IMR-90 (cell line): ENCODE measurements at regions not wholly inside any gene's neighbourhood (a gene's known extent, or its start where the extent isn't known, plus 50 kb on each side); places are given as distances from the start of the nearest gene placed in this dataset.

Source experiments
- BHLHE40 ChIP-seq: fragments of 150-350 bp; IDR thresholded peaks from 2 replicates; pipeline ENCODE4 v1.6.1; 2016; ENCODE audit warnings: mild to moderate bottlenecking, low read depth, low read length
- CTCF ChIP-seq: conservative IDR thresholded peaks from 2 replicates; pipeline ENCODE4 v1.5.1; 2012; ENCODE audit warnings: mild to moderate bottlenecking, low read depth, low read length, improper control_type of control experiment
- MAFK ChIP-seq: IDR thresholded peaks from 2 replicates; pipeline ENCODE4 v1.6.1; 2012; ENCODE audit warnings: low read depth, low read length, improper control_type of control experiment
- POLR2A ChIP-seq: IDR thresholded peaks from 2 replicates; pipeline ENCODE4 v1.6.1; 2012; ENCODE audit warnings: mild to moderate bottlenecking, low read depth, low read length
- RAD21 ChIP-seq: IDR thresholded peaks from 2 replicates; pipeline ENCODE4 v1.6.1; 2012; ENCODE audit warnings: low read length, improper control_type of control experiment
- RCOR1 ChIP-seq: IDR thresholded peaks from 2 replicates; pipeline ENCODE4 v1.6.1; 2012; ENCODE audit warnings: mild to moderate bottlenecking, low read length, improper control_type of control experiment; ENCODE audit not compliant: insufficient replicate concordance
- RFX5 ChIP-seq: IDR thresholded peaks from 2 replicates; pipeline ENCODE4 v1.8.0; 2012; ENCODE audit warnings: low read depth, mild to moderate bottlenecking, low read length, moderate library complexity
- SMC3 ChIP-seq: fragments of 150-350 bp; IDR thresholded peaks from 2 replicates; pipeline ENCODE4 v1.6.1; 2016; ENCODE audit warnings: low read depth, mild to moderate bottlenecking, antibody characterized with exemption, low read length, moderate library complexity
- TF ChIP-seq, protein P1 (sequence below): fragments of 150-350 bp; IDR thresholded peaks from 2 replicates; pipeline ENCODE4 v1.6.1; 2016; ENCODE audit warnings: low read depth, mild to moderate bottlenecking, low read length, moderate library complexity, borderline replicate concordance
- TF ChIP-seq, protein P2 (sequence below): fragments of 150-350 bp; IDR thresholded peaks from 2 replicates; pipeline ENCODE4 v1.6.1; 2017; ENCODE audit warnings: mild to moderate bottlenecking, antibody characterized with exemption, low read length, low read depth

DNA sequence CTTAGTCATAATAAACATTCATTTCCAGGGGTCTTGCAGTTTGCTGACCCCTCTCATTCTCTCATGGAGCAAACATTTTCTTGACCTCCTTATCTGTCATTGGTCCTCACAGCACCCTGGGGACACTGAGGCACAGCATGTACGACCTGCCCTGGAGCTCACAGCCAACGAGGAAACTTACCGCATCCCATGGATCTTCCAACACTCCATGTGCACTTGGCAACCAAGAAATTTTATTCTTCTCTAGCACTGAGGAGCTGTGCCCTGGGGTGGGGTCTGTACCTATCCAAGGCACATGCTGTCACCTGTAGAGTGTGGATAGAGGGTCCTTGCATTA, 69.4 kb upstream of the IGLL5 start:
- no peak for TF ChIP-seq CTCF
- TF ChIP-seq, protein P1, sequence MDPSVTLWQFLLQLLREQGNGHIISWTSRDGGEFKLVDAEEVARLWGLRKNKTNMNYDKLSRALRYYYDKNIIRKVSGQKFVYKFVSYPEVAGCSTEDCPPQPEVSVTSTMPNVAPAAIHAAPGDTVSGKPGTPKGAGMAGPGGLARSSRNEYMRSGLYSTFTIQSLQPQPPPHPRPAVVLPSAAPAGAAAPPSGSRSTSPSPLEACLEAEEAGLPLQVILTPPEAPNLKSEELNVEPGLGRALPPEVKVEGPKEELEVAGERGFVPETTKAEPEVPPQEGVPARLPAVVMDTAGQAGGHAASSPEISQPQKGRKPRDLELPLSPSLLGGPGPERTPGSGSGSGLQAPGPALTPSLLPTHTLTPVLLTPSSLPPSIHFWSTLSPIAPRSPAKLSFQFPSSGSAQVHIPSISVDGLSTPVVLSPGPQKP = no peak
- TF ChIP-seq, protein P2, sequence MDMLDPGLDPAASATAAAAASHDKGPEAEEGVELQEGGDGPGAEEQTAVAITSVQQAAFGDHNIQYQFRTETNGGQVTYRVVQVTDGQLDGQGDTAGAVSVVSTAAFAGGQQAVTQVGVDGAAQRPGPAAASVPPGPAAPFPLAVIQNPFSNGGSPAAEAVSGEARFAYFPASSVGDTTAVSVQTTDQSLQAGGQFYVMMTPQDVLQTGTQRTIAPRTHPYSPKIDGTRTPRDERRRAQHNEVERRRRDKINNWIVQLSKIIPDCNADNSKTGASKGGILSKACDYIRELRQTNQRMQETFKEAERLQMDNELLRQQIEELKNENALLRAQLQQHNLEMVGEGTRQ = no peak
- no peak for TF ChIP-seq SMC3
- TF ChIP-seq BHLHE40 = no peak
- no peak for TF ChIP-seq POLR2A
- TF ChIP-seq MAFK = no peak
- TF ChIP-seq RAD21 = no peak
- TF ChIP-seq RFX5 = no peak
- TF ChIP-seq RCOR1 = no peak
